ENCODE measurements at regions not wholly inside any gene's neighbourhood (a gene's known extent, or its start where the extent isn't known, plus 50 kb on each side); places are given as distances from the start of the nearest gene placed in this dataset.

GRCh38 chr11:133718831-133719230, 126.5 kb downstream of the SPATA19 start:
- peaks cover 15% of the 10 kb centered on the region for H3K27me3 ChIP-seq (ENCODE audit: insufficient read depth, low read length, poor library complexity)
- H2AFZ ChIP-seq (ENCODE audit: low read depth, low read length): no peak overlapping the region
- no peak overlapping the region for H3K9ac ChIP-seq (ENCODE audit: low read depth, low read length)
- H4K20me1 ChIP-seq (ENCODE audit: insufficient read depth, low read length): no peaks in the 10 kb centered on the region
- H3K27ac ChIP-seq (ENCODE audit: low read length): no peak overlapping the region
- H3K36me3 ChIP-seq (ENCODE audit: insufficient read depth, low read length): no peaks in the 10 kb centered on the region
- no peak overlapping the region for H3K4me2 ChIP-seq (ENCODE audit: insufficient read depth, low read length)
- no peak overlapping the region for H3K4me3 ChIP-seq (ENCODE audit: low read depth in 1 of 2, low read length in 2 of 2)
- H3K4me1 ChIP-seq (ENCODE audit: insufficient read depth, low read length): no peaks in the 10 kb centered on the region
- TF ChIP-seq EZH2 (IDR thresholded peaks at IDR 0.05; ENCODE audit: borderline replicate concordance, low read depth, low read length, severe bottlenecking) (no peak), CTCF (IDR thresholded peaks at IDR 0.05; ENCODE audit: borderline replicate concordance, extremely low read depth, low read length, poor library complexity, severe bottlenecking) (no peak)
- H3K9me3 ChIP-seq (ENCODE audit: insufficient read depth, low read length, severe bottlenecking): no peaks in the 10 kb centered on the region
- DNase-seq: no peak
- ATAC-seq (ENCODE audit: insufficient read depth, low read depth): no peak
- H3K79me2 ChIP-seq (ENCODE audit: insufficient read depth, low read length): no peaks in the 10 kb centered on the region

GRCh38 chr11:133718238-133718637, 127.1 kb downstream of the SPATA19 start:
- DNase-seq (no peak), ATAC-seq (ENCODE audit: insufficient read depth, low read depth) (no peak)
- Histone ChIP-seq H2AFZ (ENCODE audit: low read depth, low read length) (no peak overlapping the region), H3K9ac (ENCODE audit: low read depth, low read length) (no peak overlapping the region), H3K79me2 (ENCODE audit: insufficient read depth, low read length) (no peaks in the 10 kb centered on the region), H4K20me1 (ENCODE audit: insufficient read depth, low read length) (no peaks in the 10 kb centered on the region), H3K36me3 (ENCODE audit: insufficient read depth, low read length) (no peaks in the 10 kb centered on the region), H3K9me3 (ENCODE audit: insufficient read depth, low read length, severe bottlenecking) (no peaks in the 10 kb centered on the region), H3K4me2 (ENCODE audit: insufficient read depth, low read length) (no peak overlapping the region), H3K4me3 (ENCODE audit: low read depth in 1 of 2, low read length in 2 of 2) (no peak overlapping the region), H3K27ac (ENCODE audit: low read length) (no peak overlapping the region), H3K4me1 (ENCODE audit: insufficient read depth, low read length) (no peaks in the 10 kb centered on the region), H3K27me3 (ENCODE audit: insufficient read depth, low read length, poor library complexity) (peaks cover 20% of the 10 kb centered on the region)
- no peak for TF ChIP-seq EZH2 (IDR thresholded peaks at IDR 0.05; ENCODE audit: borderline replicate concordance, low read depth, low read length, severe bottlenecking)
- no peak for TF ChIP-seq CTCF (IDR thresholded peaks at IDR 0.05; ENCODE audit: borderline replicate concordance, extremely low read depth, low read length, poor library complexity, severe bottlenecking)

- peaks cover 31% of the 10 kb centered on the region for H3K27me3 ChIP-seq (ENCODE audit: insufficient read depth, low read length, poor library complexity)
- H2AFZ ChIP-seq (ENCODE audit: low read depth, low read length): no peak overlapping the region
- H3K4me1 ChIP-seq (ENCODE audit: insufficient read depth, low read length): no peaks in the 10 kb centered on the region
- no peak for TF ChIP-seq EZH2 (IDR thresholded peaks at IDR 0.05; ENCODE audit: borderline replicate concordance, low read depth, low read length, severe bottlenecking)
- TF ChIP-seq CTCF (IDR thresholded peaks at IDR 0.05; ENCODE audit: borderline replicate concordance, extremely low read depth, low read length, poor library complexity, severe bottlenecking): no peak
- no peak for ATAC-seq (ENCODE audit: insufficient read depth, low read depth)
- no peak overlapping the region for H3K4me2 ChIP-seq (ENCODE audit: insufficient read depth, low read length)
- no peaks in the 10 kb centered on the region for H3K36me3 ChIP-seq (ENCODE audit: insufficient read depth, low read length)
- no peak overlapping the region for H3K4me3 ChIP-seq (ENCODE audit: low read depth in 1 of 2, low read length in 2 of 2)
- H4K20me1 ChIP-seq (ENCODE audit: insufficient read depth, low read length): no peaks in the 10 kb centered on the region
- H3K79me2 ChIP-seq (ENCODE audit: insufficient read depth, low read length): no peaks in the 10 kb centered on the region
- no peaks in the 10 kb centered on the region for H3K9me3 ChIP-seq (ENCODE audit: insufficient read depth, low read length, severe bottlenecking)
- DNase-seq: no peak
- no peak overlapping the region for H3K9ac ChIP-seq (ENCODE audit: low read depth, low read length)
- H3K27ac ChIP-seq (ENCODE audit: low read length): no peak overlapping the region
These were observed 128.7 kb downstream of the SPATA19 start for GRCh38 chr11:133716602-133717001.

GRCh38 chr11:133715602-133716001, 129.7 kb downstream of the SPATA19 start:
- TF ChIP-seq CTCF (IDR thresholded peaks at IDR 0.05; ENCODE audit: borderline replicate concordance, extremely low read depth, low read length, poor library complexity, severe bottlenecking): no peak
- TF ChIP-seq EZH2 (IDR thresholded peaks at IDR 0.05; ENCODE audit: borderline replicate concordance, low read depth, low read length, severe bottlenecking): no peak
- Histone ChIP-seq H3K9me3 (ENCODE audit: insufficient read depth, low read length, severe bottlenecking) (no peaks in the 10 kb centered on the region), H4K20me1 (ENCODE audit: insufficient read depth, low read length) (no peaks in the 10 kb centered on the region), H3K4me1 (ENCODE audit: insufficient read depth, low read length) (no peaks in the 10 kb centered on the region), H3K36me3 (ENCODE audit: insufficient read depth, low read length) (no peaks in the 10 kb centered on the region), H3K79me2 (ENCODE audit: insufficient read depth, low read length) (no peaks in the 10 kb centered on the region), H3K4me3 (ENCODE audit: low read depth in 1 of 2, low read length in 2 of 2) (no peak overlapping the region), H3K27me3 (ENCODE audit: insufficient read depth, low read length, poor library complexity) (peaks cover 36% of the 10 kb centered on the region), H3K27ac (ENCODE audit: low read length) (no peak overlapping the region), H3K4me2 (ENCODE audit: insufficient read depth, low read length) (no peak overlapping the region), H3K9ac (ENCODE audit: low read depth, low read length) (no peak overlapping the region), H2AFZ (ENCODE audit: low read depth, low read length) (no peak overlapping the region)
- no peak for DNase-seq
- ATAC-seq (ENCODE audit: insufficient read depth, low read depth): no peak

All from DND-41 (cell line).